Erythroblast (primary cell): ENCODE measurements at regions not wholly inside any gene's neighbourhood (a gene's known extent, or its start where the extent isn't known, plus 50 kb on each side); places are given as distances from the start of the nearest gene placed in this dataset.

Source experiments
- GATA1 ChIP-seq: IDR thresholded peaks from 2 replicates; pipeline ENCODE4 v1.6.1; 2011; ENCODE audit warnings: low read depth, mild to moderate bottlenecking, control low read depth, low read length, moderate library complexity
- POLR2A ChIP-seq: IDR thresholded peaks from 2 replicates; pipeline ENCODE4 v1.6.1; 2011; ENCODE audit warnings: mild to moderate bottlenecking, low read length

DNA sequence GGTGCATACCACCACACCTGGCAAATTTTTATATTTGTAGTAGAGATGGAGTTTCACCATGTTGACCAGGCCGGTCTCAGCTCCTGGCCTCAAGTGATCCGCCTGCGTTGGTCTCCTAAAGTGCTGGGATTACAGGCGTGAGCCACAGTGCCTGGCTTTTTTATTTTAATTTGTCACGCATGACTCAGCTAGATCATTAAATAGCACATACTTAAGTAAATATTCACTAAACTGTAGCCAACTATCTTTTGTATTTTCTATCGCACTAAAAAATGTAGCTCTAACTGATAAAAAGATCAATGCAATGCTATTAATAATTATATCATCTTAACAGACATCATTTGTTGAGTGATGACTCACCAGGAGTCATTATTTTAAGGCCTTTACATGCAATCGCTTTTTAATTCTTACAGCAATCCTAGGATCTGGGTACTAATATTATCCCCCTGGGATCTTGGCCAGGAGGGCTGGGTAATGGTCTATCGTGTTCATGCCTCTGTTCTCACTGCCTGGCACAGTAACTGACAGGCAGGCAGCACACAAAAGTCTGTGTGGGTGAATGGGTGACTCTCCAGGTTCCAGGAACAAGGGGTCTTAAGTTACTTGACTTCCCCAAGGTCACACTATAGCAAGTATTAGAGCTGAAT lies 693.5 kb upstream of the EEF2KMT start:
- no peak for TF ChIP-seq POLR2A
- no peak for TF ChIP-seq GATA1
